Loucy (cell line): ENCODE measurements at regions not wholly inside any gene's neighbourhood (a gene's known extent, or its start where the extent isn't known, plus 50 kb on each side); places are given as distances from the start of the nearest gene placed in this dataset.

Experiments
- EZH2phosphoT487 ChIP-seq: fragments of 200-600 bp; IDR thresholded peaks from 2 replicates; pipeline ENCODE4 v1.6.1; 2018; ENCODE audit warnings: antibody characterized with exemption, mild to moderate bottlenecking, moderate library complexity, borderline replicate concordance
- TF ChIP-seq, protein P1 (sequence below): fragments of 200-600 bp; sonication (generic); conservative IDR thresholded peaks from 2 replicates; pipeline ENCODE4 v1.5.1; 2014; ENCODE audit warnings: mild to moderate bottlenecking, antibody characterized with exemption, low read length

- TF ChIP-seq, protein P1, sequence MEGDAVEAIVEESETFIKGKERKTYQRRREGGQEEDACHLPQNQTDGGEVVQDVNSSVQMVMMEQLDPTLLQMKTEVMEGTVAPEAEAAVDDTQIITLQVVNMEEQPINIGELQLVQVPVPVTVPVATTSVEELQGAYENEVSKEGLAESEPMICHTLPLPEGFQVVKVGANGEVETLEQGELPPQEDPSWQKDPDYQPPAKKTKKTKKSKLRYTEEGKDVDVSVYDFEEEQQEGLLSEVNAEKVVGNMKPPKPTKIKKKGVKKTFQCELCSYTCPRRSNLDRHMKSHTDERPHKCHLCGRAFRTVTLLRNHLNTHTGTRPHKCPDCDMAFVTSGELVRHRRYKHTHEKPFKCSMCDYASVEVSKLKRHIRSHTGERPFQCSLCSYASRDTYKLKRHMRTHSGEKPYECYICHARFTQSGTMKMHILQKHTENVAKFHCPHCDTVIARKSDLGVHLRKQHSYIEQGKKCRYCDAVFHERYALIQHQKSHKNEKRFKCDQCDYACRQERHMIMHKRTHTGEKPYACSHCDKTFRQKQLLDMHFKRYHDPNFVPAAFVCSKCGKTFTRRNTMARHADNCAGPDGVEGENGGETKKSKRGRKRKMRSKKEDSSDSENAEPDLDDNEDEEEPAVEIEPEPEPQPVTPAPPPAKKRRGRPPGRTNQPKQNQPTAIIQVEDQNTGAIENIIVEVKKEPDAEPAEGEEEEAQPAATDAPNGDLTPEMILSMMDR, result no peak
- TF ChIP-seq EZH2phosphoT487, result no peak
Measured at GRCh38 chr2:71787108-71787415, 333.7 kb downstream of the DYSF start.
